IMR-90 (cell line): ENCODE measurements at regions not wholly inside any gene's neighbourhood (a gene's known extent, or its start where the extent isn't known, plus 50 kb on each side); places are given as distances from the start of the nearest gene placed in this dataset.

Source experiments
- ATAC-seq: fragments of 200-7000 bp; cut with Tn5 transposase; 2 replicates; pipeline ENCODE4 v1.9.1; 2020; ENCODE audit warnings: low read depth, mild to moderate bottlenecking, moderate library complexity
- BruUV-seq: library from RNA; stranded (reverse); fragments of 400-500 nt; replicated peaks from 2 replicates; lab custom pipeline; 2021; lab: Mats Ljungman, UMichigan
- CTCF ChIA-PET: fragments of 300-600 bp; formaldehyde crosslinking; extraction: SDS; loops from one replicate; lab custom pipeline; 2021; ENCODE audit warnings: antibody characterized with exemption; lab: Yijun Ruan, JAX
- POLR2A ChIA-PET: fragments of 300-600 bp; sonication (Branson Sonifier 250); formaldehyde crosslinking; loops from one replicate; lab custom pipeline; 2022; ENCODE audit warnings: antibody characterized with exemption; ENCODE audit not compliant: unreplicated experiment; lab: Charles Lee
- DNase-seq: peaks from one replicate; pipeline ENCODE4 v3.0.0; 2013
- H2AFZ ChIP-seq: replicated peaks from 2 replicates; pipeline ENCODE3; 2013; ENCODE audit warnings: low read length, mild to moderate bottlenecking; ENCODE audit not compliant: poor library complexity
- H2AK5ac ChIP-seq: 2 replicates; pipeline ENCODE4 v1.6.1; 2013; ENCODE audit warnings: low read depth, low read length, inconsistent platforms
- H2AK9ac ChIP-seq: replicated peaks from 2 replicates; pipeline ENCODE3; 2013; ENCODE audit warnings: mild to moderate bottlenecking, low read depth, low read length, moderate library complexity; ENCODE audit not compliant: poor library complexity
- H2BK120ac ChIP-seq: 2 replicates; pipeline ENCODE4 v1.6.1; 2013; ENCODE audit warnings: low read depth, low read length, inconsistent platforms
- H2BK15ac ChIP-seq: 3 replicates; pipeline ENCODE4 v1.6.1; 2013; ENCODE audit warnings: low read depth, low read length, inconsistent platforms
- H2BK20ac ChIP-seq: 2 replicates; pipeline ENCODE4 v1.6.1; 2013; ENCODE audit warnings: low read depth, mild to moderate bottlenecking, inconsistent platforms, low read length, moderate library complexity
- H2BK5ac ChIP-seq: 2 replicates; pipeline ENCODE4 v1.6.1; 2013; ENCODE audit warnings: mild to moderate bottlenecking, low read depth, low read length, inconsistent platforms; ENCODE audit not compliant: poor library complexity, severe bottlenecking
- H3K14ac ChIP-seq: replicated peaks from 2 replicates; pipeline ENCODE4 v1.6.1; 2013; ENCODE audit warnings: low read depth, low read length, inconsistent platforms
- H3K18ac ChIP-seq: 2 replicates; pipeline ENCODE4 v1.6.1; 2013; ENCODE audit warnings: low read depth, low read length, control low read depth
- H3K23ac ChIP-seq: 2 replicates; pipeline ENCODE4 v1.6.1; 2013; ENCODE audit warnings: low read depth, low read length, inconsistent platforms
- H3K27ac ChIP-seq: 2 replicates; pipeline ENCODE4 v1.5.1; 2013; ENCODE audit warnings: mild to moderate bottlenecking, control low read depth, low read length; ENCODE audit not compliant: insufficient read depth
- H3K27me3 ChIP-seq: 2 replicates; pipeline ENCODE4 v1.6.1; 2013; ENCODE audit warnings: low read length; ENCODE audit not compliant: control insufficient read depth, insufficient read depth
- H3K36me3 ChIP-seq: 2 replicates; pipeline ENCODE4 v1.6.1; 2013; ENCODE audit warnings: low read length, mixed read lengths; ENCODE audit not compliant: control insufficient read depth, insufficient read depth
- H3K4ac ChIP-seq: 2 replicates; pipeline ENCODE4 v1.6.1; 2013; ENCODE audit warnings: low read depth, low read length, inconsistent platforms
- H3K4me1 ChIP-seq: 2 replicates; pipeline ENCODE4 v1.6.1; 2013; ENCODE audit warnings: low read length, mixed read lengths; ENCODE audit not compliant: control insufficient read depth, insufficient read depth
- H3K4me2 ChIP-seq: 2 replicates; pipeline ENCODE4 v1.6.1; 2013; ENCODE audit warnings: low read depth, mild to moderate bottlenecking, control low read depth, low read length, moderate library complexity
- H3K4me3 ChIP-seq: 2 replicates; pipeline ENCODE4 v1.5.1; 2013; ENCODE audit warnings: low read depth, mild to moderate bottlenecking, control low read depth, low read length, moderate library complexity; ENCODE audit not compliant: insufficient read depth
- H3K56ac ChIP-seq: 2 replicates; pipeline ENCODE4 v1.6.1; 2013; ENCODE audit warnings: low read length, inconsistent platforms; ENCODE audit not compliant: insufficient read depth; ENCODE audit errors: extremely low read depth
- H3K79me1 ChIP-seq, 2 experiments: 2 replicates each; pipeline ENCODE4 v1.6.1; 2013; ENCODE audit warnings: low read length in 2 of 2, inconsistent platforms in 1 of 2, low read depth in 1 of 2
- H3K9ac ChIP-seq: 2 replicates; pipeline ENCODE4 v1.6.1; 2013; ENCODE audit warnings: low read depth, low read length, control low read depth
- H3K9me1 ChIP-seq: 2 replicates; pipeline ENCODE4 v1.6.1; 2013; ENCODE audit warnings: low read length, inconsistent platforms; ENCODE audit not compliant: insufficient read depth
- H3K9me3 ChIP-seq: 2 replicates; pipeline ENCODE4 v1.6.1; 2013; ENCODE audit warnings: low read length; ENCODE audit not compliant: control insufficient read depth, insufficient read depth
- H4K20me1 ChIP-seq: 2 replicates; pipeline ENCODE4 v1.6.1; 2013; ENCODE audit warnings: low read length, inconsistent platforms; ENCODE audit not compliant: insufficient read depth
- H4K5ac ChIP-seq: 2 replicates; pipeline ENCODE4 v1.6.1; 2013; ENCODE audit warnings: mild to moderate bottlenecking, low read depth, low read length, control low read depth
- H4K8ac ChIP-seq, 2 experiments: 2 replicates each; pipeline ENCODE4 v1.6.1; 2013; ENCODE audit warnings: low read depth in 2 of 2, low read length in 2 of 2, control low read depth in 1 of 2, inconsistent platforms in 1 of 2
- H4K91ac ChIP-seq: 2 replicates; pipeline ENCODE4 v1.6.1; 2013; ENCODE audit warnings: low read depth, low read length, inconsistent platforms; ENCODE audit not compliant: insufficient read depth
- BHLHE40 ChIP-seq: fragments of 150-350 bp; IDR thresholded peaks from 2 replicates; pipeline ENCODE4 v1.6.1; 2016; ENCODE audit warnings: mild to moderate bottlenecking, low read depth, low read length
- CEBPB ChIP-seq: IDR thresholded peaks from 2 replicates; pipeline ENCODE4 v1.6.1; 2012; ENCODE audit warnings: low read depth, low read length, improper control_type of control experiment
- CHD1 ChIP-seq: IDR thresholded peaks from 2 replicates; pipeline ENCODE4 v1.6.1; 2012; ENCODE audit warnings: low read depth, low read length, improper control_type of control experiment
- CTCF ChIP-seq: conservative IDR thresholded peaks from 2 replicates; pipeline ENCODE4 v1.5.1; 2012; ENCODE audit warnings: mild to moderate bottlenecking, low read depth, low read length, improper control_type of control experiment
- ELK1 ChIP-seq: fragments of 150-350 bp; IDR thresholded peaks from 2 replicates; pipeline ENCODE4 v1.6.1; 2016; ENCODE audit warnings: low read depth, mild to moderate bottlenecking, low read length, moderate library complexity, borderline replicate concordance
- FOS ChIP-seq: fragments of 150-350 bp; IDR thresholded peaks from 2 replicates; pipeline ENCODE4 v1.6.1; 2016; ENCODE audit warnings: low read depth, low read length
- MAFK ChIP-seq: IDR thresholded peaks from 2 replicates; pipeline ENCODE4 v1.6.1; 2012; ENCODE audit warnings: low read depth, low read length, improper control_type of control experiment
- MAZ ChIP-seq: IDR thresholded peaks from 2 replicates; pipeline ENCODE4 v1.6.1; 2012; ENCODE audit warnings: low read depth, mild to moderate bottlenecking, low read length, improper control_type of control experiment, moderate library complexity, borderline replicate concordance
- MXI1 ChIP-seq: IDR thresholded peaks from 2 replicates; pipeline ENCODE4 v1.6.1; 2012; ENCODE audit warnings: low read depth, mild to moderate bottlenecking, low read length, moderate library complexity, borderline replicate concordance
- NFE2L2 ChIP-seq: fragments of 150-350 bp; IDR thresholded peaks from 2 replicates; pipeline ENCODE4 v1.6.1; 2016; ENCODE audit warnings: low read depth, mild to moderate bottlenecking, low read length
- POLR2A ChIP-seq: IDR thresholded peaks from 2 replicates; pipeline ENCODE4 v1.6.1; 2012; ENCODE audit warnings: mild to moderate bottlenecking, low read depth, low read length
- RAD21 ChIP-seq: IDR thresholded peaks from 2 replicates; pipeline ENCODE4 v1.6.1; 2012; ENCODE audit warnings: low read length, improper control_type of control experiment
- RCOR1 ChIP-seq: IDR thresholded peaks from 2 replicates; pipeline ENCODE4 v1.6.1; 2012; ENCODE audit warnings: mild to moderate bottlenecking, low read length, improper control_type of control experiment; ENCODE audit not compliant: insufficient replicate concordance
- RFX5 ChIP-seq: IDR thresholded peaks from 2 replicates; pipeline ENCODE4 v1.8.0; 2012; ENCODE audit warnings: low read depth, mild to moderate bottlenecking, low read length, moderate library complexity
- SMC3 ChIP-seq: fragments of 150-350 bp; IDR thresholded peaks from 2 replicates; pipeline ENCODE4 v1.6.1; 2016; ENCODE audit warnings: low read depth, mild to moderate bottlenecking, antibody characterized with exemption, low read length, moderate library complexity
- USF2 ChIP-seq: fragments of 150-350 bp; IDR thresholded peaks from 2 replicates; pipeline ENCODE4 v1.6.1; 2017; ENCODE audit warnings: mild to moderate bottlenecking, antibody characterized with exemption, low read length, low read depth
- WGBS, 2 experiments: methylation state at CpG; one replicate each; pipeline versions ENCODE4 v1.1.5 to v1.1.7; 2013; ENCODE audit warnings: missing lambda C conversion rate in 2 of 2; ENCODE audit not compliant: insufficient read length in 1 of 2; ENCODE audit errors: extremely low coverage in 2 of 2; 5-methylcytosine and 5-hydroxymethylcytosine counted together
- dilution Hi-C: fragments of 300-500 bp; cut with HindIII; formaldehyde crosslinking; loops from one replicate; pipeline ENCODE4 v1.14.3; 2018; ENCODE audit warnings: low sequenced_read_pairs; ENCODE audit not compliant: unreplicated experiment
- in situ Hi-C: fragments of 300-500 bp; cut with MboI; formaldehyde crosslinking; loops from 3 replicates; pipeline ENCODE4 v1.14.3; 2019; ENCODE audit warnings: low sequenced_read_pairs, inconsistent platforms, mixed read lengths
- intact Hi-C: fragments of 100-400 bp; cut with micrococcal nuclease; formaldehyde crosslinking; loops from 2 replicates; pipeline ENCODE4 v1.10.0; 2022

- dilution Hi-C loops = no loop called here
These were observed 54.3 kb upstream of the NDUFV2 start for GRCh38 chr18:9048236-9048635.

More at GRCh38 chr18:9048236-9048635, 54.3 kb upstream of the NDUFV2 start:
- Histone ChIP-seq H3K4me1 (no peaks in the 10 kb centered on the region; the same call in 1 of the 2 replicates), H3K23ac (no peak overlapping the region), H2AK9ac (no peak overlapping the region), H3K14ac (no peak overlapping the region), H3K27ac (no peak overlapping the region), H3K27me3 (no peaks in the 10 kb centered on the region), H2AFZ (no peak overlapping the region), H4K5ac (no peak overlapping the region), H2AK5ac (no peak overlapping the region), H2BK15ac (no peak overlapping the region), H3K36me3 (no peaks in the 10 kb centered on the region), H2BK120ac (no peak overlapping the region), H3K9me3 (peaks cover 3% of the 10 kb centered on the region), H3K4me3 (no peak overlapping the region), H3K4ac (no peak overlapping the region), H2BK5ac (no peak overlapping the region), H3K4me2 (no peak overlapping the region), H3K18ac (no peak overlapping the region), H3K9me1 (peaks cover 2% of the 10 kb centered on the region; the same call in 1 of the 2 replicates), H2BK20ac (no peak overlapping the region), H4K8ac (no peak overlapping the region), H3K9ac (no peak overlapping the region), H3K56ac (no peak overlapping the region), H4K91ac (no peak overlapping the region), H4K20me1 (no peaks in the 10 kb centered on the region), H3K79me1 (no peaks in the 10 kb centered on the region)
- POLR2A ChIA-PET = no interaction called here
- in situ Hi-C loops (no loop called here), intact Hi-C loops (no loop called here)
- CTCF ChIA-PET = interaction anchor here (0.5 kb wide), 1 partner anchor 87 kb away, joined by 4 read pairs; no protein-coding TSS in a partner anchor
- DNase-seq = no peak
- TF ChIP-seq ELK1 (no peak), CHD1 (no peak), RCOR1 (no peak), USF2 (no peak), BHLHE40 (no peak), MAFK (no peak), RFX5 (no peak), CEBPB (no peak), POLR2A (no peak), MXI1 (no peak), CTCF (no peak), RAD21 (no peak), NFE2L2 (no peak), MAZ (no peak), FOS (no peak), SMC3 (no peak)
- no CpG with 5 or more reads among the region's 5 CpGs for WGBS, 2 experiments
- no peak for ATAC-seq
- BruUV-seq = no TSS peak
